GM18870 (cell line): ENCODE measurements at regions not wholly inside any gene's neighbourhood (a gene's known extent, or its start where the extent isn't known, plus 50 kb on each side); places are given as distances from the start of the nearest gene placed in this dataset.

Experiments used
- ATAC-seq: cut with Tn5 transposase; IDR thresholded peaks from one replicate; pipeline ENCODE4 v1.9.1; 2021; ENCODE audit warnings: moderate library complexity; ENCODE audit not compliant: unreplicated experiment

DNA sequence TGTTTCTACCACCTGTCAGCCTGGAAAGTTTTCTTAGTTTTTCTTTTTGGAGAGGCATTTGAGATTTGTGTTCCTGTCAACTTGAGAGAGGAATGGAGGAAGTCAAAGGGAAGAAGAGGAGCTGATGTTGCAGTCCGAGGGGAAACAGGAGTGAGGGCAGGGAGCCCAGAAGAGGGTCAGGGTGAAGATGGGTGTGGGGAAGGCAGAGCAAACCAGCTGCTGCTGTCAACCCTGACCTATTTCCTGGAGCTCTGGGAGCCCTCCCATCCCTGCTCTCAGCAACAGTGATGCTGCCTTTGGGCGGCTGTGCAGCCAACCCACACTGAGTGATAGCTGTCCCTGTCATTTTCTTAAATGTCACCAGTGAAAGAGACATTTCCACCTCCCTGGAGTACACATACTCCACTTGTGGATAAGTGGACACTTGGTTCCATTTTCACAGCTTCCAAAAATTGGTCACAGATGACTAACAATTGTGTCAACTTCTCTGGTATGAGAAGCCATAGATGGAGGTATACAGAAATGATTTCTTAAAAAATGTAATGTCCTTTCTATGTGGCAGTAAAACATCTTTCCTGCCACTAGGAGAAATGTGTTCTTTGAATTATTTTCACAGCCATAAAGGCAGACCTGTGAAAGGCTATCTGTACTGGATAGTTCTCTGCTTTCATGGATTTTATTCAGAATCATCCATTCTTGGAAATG is 556.3 kb upstream of the TBL1XR1 start:
- ATAC-seq = no peak

DNA sequence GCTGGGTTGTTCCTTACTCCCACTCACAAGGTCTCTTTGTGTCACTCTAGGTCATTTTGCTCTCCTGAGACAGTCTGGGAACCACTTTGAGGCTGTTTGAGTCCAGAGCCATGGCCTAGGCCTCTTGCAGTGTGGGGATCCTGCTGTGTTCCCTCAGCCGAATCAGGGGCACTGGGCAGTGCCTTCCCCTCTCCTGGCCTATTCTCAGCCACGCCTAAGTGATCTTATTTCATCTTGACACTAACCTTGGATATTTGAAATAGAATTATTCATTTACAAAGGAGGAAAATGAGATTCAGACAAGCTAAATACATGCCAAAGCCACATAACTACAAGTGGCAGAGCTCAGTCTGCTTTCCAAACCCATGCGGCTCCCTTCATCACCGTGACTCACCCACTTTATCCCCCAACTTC is 557.2 kb upstream of the TBL1XR1 start:
- no peak for ATAC-seq

DNA sequence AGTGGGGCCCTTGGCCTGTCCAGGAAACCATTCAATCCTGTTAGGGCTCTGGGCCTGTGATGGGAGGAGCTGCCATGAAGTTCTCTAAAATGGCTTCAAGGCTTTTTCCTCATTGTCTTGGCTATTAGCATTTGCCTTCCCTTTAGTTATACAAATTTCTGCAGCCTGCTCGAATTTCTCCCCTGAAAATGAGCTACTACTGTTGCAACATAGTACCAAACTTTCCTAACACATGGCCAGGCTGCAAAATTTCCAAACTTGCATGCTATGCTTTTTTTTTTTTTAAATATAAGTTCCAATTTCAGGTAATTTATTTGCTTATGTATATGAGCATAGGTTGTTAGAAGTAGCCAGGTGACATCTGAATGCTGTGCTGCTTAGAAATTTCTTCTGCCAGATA is 560.8 kb upstream of the TBL1XR1 start:
- no peak for ATAC-seq

DNA sequence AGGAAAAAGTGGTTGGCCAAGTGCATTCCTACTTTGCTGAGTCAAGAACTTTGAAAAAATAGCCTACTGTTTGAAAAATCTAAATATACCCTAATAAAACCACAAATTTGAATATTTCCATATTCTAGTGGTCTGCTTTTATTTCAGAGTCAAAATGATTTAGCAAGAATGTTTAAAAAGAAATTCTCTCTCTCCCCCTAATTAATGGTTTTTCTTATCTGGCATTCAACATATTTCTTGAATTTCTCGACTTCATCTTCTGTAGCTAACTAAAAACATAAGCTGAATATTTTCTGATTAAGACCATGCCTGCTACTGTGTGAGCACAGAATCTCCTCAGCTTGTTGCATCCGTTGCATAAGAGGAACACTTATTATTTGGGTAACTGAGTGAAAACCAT is 563.5 kb upstream of the TBL1XR1 start:
- no peak for ATAC-seq

DNA sequence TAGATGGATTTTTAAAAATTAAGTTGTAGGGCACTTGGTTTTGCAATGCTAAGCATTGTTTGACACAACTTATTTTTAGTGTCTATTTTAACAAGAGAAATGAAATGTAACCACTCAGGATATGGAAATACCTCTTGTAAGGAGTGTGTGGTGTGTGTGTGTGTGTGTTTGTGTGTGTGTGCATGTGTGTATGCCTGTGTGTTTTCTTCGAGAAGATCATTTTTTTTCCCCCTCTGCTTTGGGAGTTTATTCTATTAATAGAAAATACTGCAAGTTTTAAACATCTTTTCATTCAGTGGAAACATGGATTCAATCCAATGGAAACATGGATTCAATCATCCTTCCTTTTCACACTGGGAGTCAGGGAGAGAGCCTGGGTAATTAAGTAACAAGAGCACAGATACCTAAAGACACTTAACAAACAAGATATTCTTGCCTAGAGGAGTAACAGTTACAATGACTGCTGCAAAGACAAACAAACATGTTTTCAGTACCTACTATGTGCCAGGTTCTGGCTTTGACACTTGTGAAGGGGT is 567.2 kb upstream of the TBL1XR1 start:
- no peak for ATAC-seq

DNA sequence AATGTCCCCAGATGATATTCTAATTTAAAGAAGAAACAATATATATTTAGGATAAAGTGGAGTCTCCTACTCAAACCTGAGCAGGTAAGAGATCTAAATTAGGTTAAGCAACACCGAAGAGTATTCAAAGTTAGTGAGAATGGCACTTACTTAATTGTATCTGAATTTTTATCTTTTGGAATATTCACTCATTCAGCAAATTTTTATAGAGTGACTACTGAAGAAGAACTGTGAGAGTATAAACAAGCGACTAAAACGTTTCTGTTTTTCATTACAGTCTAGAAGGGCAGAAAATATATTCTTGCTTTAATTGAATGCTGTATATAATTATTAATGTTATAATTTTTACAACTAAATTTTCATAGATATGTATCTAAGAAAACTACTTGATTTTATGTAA is 567.7 kb upstream of the TBL1XR1 start:
- no peak for ATAC-seq

DNA sequence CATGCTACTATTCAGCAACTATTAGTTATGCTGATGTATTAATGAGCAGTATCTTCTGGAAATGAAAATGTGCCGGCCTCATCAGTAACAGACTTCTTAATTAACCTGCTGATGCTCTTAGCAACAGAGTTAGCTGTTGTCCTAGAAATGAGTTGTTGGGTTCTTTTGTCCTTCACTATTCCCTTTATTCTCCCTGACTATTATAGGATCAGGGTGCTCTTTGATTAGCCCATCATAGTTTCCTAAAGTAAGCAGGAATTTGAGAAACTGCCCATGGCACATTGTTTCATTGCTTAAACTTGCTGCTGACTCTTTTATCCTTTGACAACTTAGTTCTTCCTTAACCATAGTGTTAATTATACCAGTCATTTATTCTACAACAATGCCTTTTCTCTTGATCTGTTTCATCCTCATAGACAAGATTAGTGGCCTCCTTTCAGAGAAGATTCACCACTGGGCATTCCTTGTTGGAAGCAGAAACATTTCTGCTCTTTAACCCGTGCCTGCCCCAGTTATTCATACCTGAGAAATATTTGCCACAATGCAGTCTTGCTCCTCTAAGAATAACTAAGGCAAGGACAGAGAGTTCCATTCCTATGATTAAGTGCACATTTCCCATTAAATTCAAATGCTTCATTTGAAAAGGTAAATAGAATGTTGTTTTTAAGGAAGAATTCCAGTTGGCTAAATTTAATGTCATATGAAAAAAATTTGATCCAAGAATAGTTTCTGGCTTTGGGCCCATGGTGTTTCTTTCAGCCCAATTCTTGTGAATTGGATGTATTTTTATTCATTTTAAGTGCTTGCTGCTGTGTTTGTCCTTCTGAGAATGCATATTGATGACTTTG is 573.3 kb upstream of the TBL1XR1 start:
- no peak for ATAC-seq

DNA sequence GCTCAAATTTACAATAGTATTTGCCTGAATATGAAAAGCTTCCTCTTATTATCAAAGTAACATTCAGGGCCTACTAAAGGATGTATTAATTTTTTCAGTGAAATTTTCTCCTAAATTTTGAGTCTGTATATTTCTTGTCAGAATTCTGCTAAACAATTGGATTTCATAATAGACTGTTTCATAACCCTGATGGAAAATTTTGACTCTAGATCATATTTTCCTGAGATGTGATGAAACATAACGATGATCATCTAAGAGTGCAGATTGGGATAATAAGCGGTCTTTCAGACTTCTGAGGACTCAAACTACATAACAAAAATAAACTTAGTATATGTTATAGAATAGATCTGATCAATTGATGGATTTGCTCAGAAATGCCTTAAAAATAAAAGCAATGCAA is 574.5 kb upstream of the TBL1XR1 start:
- ATAC-seq = no peak

DNA sequence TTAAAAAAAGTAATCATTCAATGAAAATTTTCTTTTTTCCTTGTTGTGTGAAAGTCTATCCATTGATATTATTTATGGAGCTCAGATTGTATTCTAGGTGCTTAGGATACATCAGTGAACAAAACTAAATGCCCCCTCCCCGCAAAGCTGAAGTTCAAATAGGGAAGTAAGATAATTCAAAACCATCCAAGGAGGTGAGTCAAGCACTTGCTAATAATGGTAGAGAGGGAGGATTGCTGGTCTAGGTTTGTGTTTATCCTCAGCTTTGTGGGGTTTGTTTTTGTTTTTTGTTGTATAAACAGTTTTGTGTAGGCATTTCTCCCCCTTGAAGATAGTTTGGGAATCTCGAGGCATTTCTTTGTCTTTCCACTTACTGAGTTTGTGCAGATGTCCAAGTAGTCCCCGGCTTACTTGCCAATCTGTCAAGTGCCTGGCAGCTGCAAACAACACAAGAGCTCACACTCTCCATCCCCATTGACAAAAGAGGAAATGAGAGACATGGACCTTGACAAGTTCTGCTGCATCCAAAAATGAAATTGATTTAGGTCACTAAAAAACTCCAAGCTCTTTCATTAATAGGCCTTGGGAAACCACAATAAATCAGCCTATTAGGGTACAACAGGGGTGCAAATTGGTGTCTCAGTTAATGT is 575.8 kb upstream of the TBL1XR1 start:
- ATAC-seq = no peak

DNA sequence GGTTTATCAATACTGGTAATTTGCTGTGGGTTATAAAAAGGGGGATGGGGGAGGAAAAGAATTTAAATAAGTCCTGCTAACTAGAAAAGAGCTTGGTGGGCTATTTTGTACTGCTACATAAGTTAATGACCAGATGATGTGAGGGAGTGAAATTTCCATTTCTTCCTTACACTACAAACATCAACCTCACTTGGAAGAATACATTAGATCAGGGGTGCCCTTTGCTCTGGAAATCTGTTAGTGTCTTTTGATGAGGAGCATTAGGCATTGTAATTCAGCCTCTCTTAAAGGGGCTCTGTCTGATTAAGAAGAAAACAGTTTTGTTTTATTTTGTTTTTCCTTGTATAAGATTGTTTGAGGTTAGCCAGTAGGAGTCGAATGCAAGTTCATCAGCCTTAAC is 576.4 kb upstream of the TBL1XR1 start:
- ATAC-seq = no peak

DNA sequence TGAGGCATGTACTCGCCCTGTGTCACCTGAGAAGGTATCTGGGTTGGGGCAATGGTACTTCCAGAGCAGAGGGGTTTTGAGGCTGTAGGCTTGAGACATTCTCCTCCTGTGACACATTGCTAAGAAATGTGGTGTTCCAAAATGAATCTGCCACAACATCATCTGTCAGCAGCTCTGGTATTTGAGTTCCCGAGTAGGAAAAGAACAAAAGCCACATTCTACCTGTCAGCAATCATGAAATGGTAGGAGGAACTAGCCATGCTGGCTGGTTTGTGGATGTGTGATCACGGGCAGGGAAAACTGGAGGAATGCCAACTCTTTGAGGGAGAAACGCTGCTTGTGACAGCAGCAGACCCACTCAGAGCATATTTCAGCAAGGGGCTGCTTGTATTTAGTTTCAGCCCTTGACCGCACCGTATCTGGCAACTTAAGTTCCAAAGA is 579.4 kb upstream of the TBL1XR1 start:
- ATAC-seq = no peak

DNA sequence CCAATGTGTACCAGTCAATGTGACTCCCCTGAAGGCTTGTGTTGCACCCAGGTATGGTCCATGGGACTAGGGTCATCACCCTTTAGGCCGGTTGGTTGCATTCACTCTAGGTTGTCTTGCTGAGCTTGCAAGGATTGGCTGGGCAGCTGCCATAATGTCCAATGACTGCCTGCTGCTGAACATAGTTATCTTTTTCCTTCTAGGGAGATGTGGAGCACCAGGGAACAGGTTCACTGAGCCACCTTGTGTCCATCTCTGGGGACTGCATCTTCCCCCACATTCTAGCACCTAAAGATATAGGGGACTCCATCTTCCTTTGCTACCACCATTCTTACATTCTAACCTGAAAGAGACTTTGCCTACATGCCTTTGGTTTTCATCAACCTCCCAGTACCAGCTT is 580.4 kb upstream of the TBL1XR1 start:
- ATAC-seq = peak; percentile 94

DNA sequence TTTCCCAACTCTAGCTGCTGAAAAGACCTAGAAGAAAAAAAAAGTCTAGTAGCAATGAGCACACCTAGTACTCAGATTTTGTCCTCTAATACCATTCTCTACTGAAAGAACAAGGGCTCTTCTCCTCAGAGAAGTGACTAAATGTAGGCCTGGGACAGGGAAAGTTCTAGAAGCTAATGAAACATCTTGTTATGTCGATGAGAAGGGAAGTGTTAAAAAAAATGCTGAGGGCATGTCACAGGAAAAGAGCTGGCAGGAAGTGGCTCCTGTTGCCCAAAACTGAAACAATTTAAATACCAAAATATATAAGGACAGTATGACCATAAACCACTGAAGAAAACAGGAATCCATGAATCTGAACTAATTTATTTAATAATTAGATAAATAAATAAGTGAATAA is 581.4 kb upstream of the TBL1XR1 start:
- ATAC-seq = no peak

DNA sequence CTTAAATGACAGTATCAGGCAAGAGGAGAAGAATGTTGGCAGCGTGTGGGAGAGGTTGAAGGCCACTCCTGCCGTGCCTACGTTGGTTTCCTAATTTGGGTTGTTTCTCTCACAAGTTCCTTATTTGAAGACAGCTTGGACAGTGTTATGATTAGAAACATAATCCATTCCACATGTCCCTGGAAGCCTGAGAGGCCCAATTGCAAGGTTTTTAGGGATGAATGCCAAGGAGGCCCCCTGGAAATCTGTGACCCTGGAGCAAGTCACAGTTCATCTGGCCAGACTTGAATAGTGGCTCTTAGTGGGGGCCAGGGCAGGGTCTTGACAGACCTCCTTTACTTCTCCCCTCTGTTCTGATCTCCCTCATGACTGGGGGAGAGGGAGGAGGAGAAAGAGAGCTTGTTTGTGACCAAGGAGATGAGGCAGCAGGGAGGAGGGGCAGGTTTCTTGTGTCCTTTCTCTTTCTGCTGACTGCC is 584.4 kb upstream of the TBL1XR1 start:
- no peak for ATAC-seq

DNA sequence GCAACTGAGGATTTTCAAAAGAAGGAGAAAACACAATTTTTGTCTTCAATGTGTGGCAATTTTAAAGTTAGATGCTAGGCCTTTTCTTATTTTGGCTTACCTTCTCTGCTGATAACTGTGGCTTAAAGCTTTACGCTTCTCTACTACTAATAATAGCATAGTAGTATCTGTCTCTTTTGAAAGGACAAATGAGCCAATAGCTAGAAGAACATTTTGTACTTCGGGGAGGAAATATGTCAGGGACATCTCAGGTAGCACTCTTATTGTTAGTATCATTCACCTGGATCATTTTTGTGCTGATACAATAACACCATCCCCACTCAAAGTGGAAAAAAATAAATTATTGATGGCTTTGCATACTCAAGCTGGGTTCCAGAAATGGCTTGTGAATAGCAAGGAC is 586.1 kb upstream of the TBL1XR1 start:
- ATAC-seq = no peak

DNA sequence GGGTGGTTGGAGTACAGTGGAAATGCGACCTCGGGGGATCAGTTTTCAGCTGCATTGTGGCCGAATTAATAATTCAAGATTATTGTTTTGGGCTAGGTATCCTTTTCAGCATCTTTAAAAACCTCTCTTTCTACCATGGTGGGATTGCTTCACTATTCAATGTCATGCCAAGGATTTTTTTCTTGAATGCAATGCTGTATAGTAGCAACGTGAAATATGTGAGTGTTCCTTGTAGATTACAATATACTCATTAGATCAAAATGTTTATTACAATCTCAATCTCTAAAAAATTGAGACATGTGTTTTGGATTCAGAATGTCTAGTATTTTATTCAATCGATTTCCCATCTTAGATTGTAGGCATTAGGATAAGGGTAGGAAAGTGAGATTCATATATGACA is 586.5 kb upstream of the TBL1XR1 start:
- no peak for ATAC-seq

DNA sequence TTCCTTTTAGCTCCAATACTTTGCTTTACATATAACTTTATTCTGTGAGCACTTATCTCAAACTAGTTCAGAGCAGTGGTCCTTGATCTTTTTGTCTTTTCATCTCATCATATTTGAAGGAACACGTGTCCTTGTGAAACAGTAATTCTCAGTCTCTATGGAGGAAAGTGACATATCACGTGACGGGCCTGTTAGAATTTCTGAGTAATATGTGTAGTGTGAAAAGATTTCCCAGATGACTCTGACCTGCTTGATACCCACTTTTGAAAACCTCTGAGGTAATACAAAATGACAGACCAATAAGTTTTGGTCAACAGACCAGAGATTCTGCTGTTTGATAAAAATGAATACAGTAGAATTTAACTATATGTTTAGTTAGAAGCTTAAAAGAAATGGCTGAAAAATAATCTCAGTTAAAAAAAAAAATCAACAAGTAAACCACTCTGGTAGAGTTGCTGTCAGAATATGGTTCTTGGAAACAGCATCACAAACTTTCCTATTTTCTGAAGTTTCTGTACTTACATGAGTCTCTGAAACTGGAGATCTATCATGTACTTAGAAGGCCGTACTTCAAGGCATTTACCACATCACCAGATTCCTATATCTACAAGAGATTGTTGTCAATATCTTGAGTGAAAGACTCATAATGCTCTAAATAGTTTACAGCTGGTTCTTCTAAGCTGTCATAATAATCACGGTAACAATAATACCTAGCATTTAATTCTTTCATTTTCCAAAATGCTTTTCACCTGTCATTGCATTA is 590.2 kb upstream of the TBL1XR1 start:
- ATAC-seq = peak; percentile 81

DNA sequence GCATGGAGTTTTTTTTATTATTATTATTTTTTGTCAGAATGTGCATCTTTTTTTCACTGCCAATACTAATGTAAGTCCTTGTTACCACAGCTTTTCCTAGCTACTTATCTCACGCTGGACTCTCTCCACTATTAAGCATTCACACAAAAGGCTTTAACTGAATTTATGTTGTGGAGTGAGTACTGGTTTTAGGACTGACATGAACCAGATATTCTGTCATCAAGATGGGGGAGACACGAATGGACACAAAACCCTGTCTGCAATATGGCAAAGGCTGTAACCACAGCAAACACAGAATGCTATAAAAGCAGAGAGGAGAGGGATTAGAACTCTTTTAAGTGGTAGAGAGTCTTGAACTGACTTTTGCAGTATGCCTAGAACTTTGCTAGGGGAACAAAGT is 592.2 kb upstream of the TBL1XR1 start:
- ATAC-seq = no peak

DNA sequence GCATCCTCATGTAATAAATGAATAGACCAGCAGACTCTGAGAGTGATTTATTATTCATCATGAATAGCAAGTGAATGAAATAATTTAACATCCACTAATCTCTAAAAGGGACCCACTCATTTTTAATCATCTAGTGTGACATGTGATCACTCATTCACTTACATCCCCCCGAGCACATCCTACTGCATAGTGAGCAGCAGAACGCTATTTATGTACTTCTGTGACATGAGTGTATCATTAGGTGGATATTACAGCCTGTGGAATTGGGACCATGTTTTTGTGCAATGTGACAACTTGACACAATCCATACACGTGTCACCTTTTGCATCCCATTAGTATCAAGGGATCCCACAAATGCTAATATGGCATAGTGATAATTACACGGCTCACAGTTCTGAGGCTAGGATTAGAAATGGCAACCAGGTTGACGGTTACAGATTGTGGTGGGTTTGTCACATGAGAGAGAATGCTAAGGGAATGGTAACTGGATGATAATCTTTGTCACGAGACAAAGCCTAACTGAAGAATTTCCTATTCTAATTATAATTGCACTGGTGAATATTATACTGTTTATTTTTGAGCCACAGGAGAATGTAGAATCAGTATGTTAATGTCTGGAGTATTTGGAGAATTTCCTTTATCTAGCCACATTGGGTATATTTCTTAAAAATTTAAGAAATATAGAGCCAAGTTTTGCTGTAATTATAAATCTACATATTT is 595.2 kb upstream of the TBL1XR1 start:
- no peak for ATAC-seq

DNA sequence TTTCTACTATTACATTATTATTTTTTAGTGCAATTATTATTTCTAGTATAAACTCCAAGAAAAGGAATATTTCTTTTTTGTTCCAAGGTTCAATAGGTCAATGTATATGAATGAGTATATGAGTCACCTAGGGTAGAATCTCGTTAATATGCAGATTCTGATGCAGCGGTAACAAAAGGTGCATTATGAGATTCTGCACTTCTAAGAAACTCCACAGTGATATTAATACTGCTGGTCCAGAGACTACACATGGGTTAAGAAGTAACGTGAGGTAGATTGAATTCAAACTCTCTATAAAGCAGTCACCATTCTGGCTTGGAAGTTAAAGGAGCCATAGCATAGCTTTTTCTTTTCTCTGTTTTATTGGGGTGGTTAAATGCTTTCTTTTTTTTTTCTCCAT is 596.2 kb upstream of the TBL1XR1 start:
- no peak for ATAC-seq
